HepG2 (cell line): ENCODE measurements at regions not wholly inside any gene's neighbourhood (a gene's known extent, or its start where the extent isn't known, plus 50 kb on each side); places are given as distances from the start of the nearest gene placed in this dataset.

ENCODE experiments used
- HIVEP1 ChIP-seq: sonication (generic); formaldehyde crosslinking; IDR thresholded peaks from 2 replicates; pipeline ENCODE4 v1.4.0; 2020; ENCODE audit warnings: mild to moderate bottlenecking, missing genetic modification reagents
- RAD51 ChIP-seq: fragments of 450-650 bp; IDR thresholded peaks from 2 replicates; pipeline ENCODE4 v1.6.1; 2016; ENCODE audit warnings: borderline replicate concordance
- TF ChIP-seq, protein P1 (sequence below): sonication (generic); formaldehyde crosslinking; IDR thresholded peaks from 2 replicates; pipeline ENCODE4 v1.5.0; 2020; ENCODE audit warnings: mild to moderate bottlenecking, missing genetic modification reagents, moderate library complexity

DNA sequence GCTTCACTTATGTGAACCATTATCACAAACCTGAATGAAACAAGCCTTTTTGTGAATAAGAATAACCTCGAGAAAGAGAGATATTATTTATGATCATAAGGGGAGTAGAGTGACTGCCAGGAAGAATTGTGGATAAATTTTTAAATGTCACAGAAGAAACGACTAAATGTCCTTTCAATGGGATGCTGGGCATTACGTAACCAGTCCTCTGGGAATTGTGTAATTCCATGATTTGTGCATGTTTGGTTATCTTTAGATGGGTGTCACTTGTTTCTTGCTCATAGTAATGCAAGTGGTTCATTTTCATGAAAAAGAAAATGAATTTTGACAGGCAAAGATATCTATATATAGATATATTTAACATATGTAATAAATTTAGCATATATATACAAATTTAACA, 379.5 kb upstream of the AGTR1 start:
- no peak for TF ChIP-seq RAD51
- no peak for TF ChIP-seq HIVEP1 (CRISPR knock-in tag)
- TF ChIP-seq, protein P1, sequence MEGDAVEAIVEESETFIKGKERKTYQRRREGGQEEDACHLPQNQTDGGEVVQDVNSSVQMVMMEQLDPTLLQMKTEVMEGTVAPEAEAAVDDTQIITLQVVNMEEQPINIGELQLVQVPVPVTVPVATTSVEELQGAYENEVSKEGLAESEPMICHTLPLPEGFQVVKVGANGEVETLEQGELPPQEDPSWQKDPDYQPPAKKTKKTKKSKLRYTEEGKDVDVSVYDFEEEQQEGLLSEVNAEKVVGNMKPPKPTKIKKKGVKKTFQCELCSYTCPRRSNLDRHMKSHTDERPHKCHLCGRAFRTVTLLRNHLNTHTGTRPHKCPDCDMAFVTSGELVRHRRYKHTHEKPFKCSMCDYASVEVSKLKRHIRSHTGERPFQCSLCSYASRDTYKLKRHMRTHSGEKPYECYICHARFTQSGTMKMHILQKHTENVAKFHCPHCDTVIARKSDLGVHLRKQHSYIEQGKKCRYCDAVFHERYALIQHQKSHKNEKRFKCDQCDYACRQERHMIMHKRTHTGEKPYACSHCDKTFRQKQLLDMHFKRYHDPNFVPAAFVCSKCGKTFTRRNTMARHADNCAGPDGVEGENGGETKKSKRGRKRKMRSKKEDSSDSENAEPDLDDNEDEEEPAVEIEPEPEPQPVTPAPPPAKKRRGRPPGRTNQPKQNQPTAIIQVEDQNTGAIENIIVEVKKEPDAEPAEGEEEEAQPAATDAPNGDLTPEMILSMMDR (CRISPR knock-in tag) = no peak
